Right lobe of liver (tissue), 4 donors: ENCODE measurements at regions not wholly inside any gene's neighbourhood (a gene's known extent, or its start where the extent isn't known, plus 50 kb on each side); places are given as distances from the start of the nearest gene placed in this dataset.

Source experiments
- CTCF ChIP-seq, 4 donors: fragments of 200-600 bp in 3 of 4; fragments of 450-650 bp in 1 of 4; IDR thresholded peaks; one replicate each; pipeline versions ENCODE4 v1.5.1 to v1.8.0; 2016 to 2022; ENCODE audit warnings: antibody characterized with exemption in 4 of 4, mild to moderate bottlenecking in 2 of 4
- POLR2A ChIP-seq: fragments of 450-650 bp; IDR thresholded peaks from one replicate; pipeline ENCODE4 v1.6.1; 2017; ENCODE audit warnings: antibody characterized with exemption, mild to moderate bottlenecking
- donor health status: DM: no; HTN: no; CAD: no.
- donor health status: DM: no; HTN: no; CAD: no.
- donor health status: DM: no; HTN: yes; CAD: no.

GRCh38 chr12:89206390-89206789, 145.9 kb downstream of the DUSP6 start:
- TF ChIP-seq CTCF (IDR thresholded peaks at IDR 0.05) (no peak), POLR2A (no peak)
